ENCODE measurements at regions not wholly inside any gene's neighbourhood (a gene's known extent, or its start where the extent isn't known, plus 50 kb on each side); places are given as distances from the start of the nearest gene placed in this dataset.

DNA sequence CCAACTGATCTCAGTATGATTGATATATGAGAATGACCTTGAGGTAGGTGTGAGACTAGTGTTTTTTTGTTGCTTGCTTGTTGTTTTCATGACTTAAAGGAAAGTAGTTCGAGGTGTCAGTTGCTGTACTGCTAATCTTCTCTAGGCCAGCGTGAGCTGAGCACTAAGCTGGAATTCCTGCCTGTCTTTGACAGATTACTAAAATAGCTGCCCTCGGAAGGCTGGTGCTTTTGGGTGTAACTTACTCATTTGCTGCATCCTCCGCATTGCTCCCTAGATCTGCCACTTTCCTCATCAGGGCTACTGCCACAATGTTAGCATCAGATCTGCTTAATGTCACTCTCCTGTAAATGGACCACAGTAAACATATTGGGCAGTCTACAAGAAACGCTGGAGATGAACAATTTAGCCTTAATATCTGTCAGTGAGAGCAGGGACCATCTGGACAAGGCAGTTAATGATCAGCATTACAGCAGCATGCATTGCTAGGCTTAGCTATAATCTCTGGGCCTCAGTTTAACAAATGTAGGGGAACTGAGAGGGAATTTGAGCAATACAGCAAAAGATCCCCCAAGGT lies 106.6 kb upstream of the CDH6 start:
- TF ChIP-seq HDAC6 (IDR thresholded peaks at IDR 0.05; ENCODE audit: low read depth, low read length) = no peak
- TF ChIP-seq EGR1 (IDR thresholded peaks at IDR 0.05; ENCODE audit: borderline replicate concordance, low read depth, low read length) = no peak
- TF ChIP-seq, protein P1, sequence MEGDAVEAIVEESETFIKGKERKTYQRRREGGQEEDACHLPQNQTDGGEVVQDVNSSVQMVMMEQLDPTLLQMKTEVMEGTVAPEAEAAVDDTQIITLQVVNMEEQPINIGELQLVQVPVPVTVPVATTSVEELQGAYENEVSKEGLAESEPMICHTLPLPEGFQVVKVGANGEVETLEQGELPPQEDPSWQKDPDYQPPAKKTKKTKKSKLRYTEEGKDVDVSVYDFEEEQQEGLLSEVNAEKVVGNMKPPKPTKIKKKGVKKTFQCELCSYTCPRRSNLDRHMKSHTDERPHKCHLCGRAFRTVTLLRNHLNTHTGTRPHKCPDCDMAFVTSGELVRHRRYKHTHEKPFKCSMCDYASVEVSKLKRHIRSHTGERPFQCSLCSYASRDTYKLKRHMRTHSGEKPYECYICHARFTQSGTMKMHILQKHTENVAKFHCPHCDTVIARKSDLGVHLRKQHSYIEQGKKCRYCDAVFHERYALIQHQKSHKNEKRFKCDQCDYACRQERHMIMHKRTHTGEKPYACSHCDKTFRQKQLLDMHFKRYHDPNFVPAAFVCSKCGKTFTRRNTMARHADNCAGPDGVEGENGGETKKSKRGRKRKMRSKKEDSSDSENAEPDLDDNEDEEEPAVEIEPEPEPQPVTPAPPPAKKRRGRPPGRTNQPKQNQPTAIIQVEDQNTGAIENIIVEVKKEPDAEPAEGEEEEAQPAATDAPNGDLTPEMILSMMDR (IDR thresholded peaks at IDR 0.05; ENCODE audit: control extremely low read depth in 1 of 3, insufficient read depth in 1 of 3, low read depth in 1 of 3, low read length in 3 of 3) = no peak
- TF ChIP-seq EZH2 (IDR thresholded peaks at IDR 0.05; ENCODE audit: low read depth, low read length, severe bottlenecking) = no peak
- no peak for TF ChIP-seq KDM5A (IDR thresholded peaks at IDR 0.05; ENCODE audit: low read length)
- TF ChIP-seq TAF7 (optimal IDR thresholded peaks at IDR 0.05; ENCODE audit: borderline replicate concordance, low read depth, low read length) = no peak
- TF ChIP-seq, protein P2, sequence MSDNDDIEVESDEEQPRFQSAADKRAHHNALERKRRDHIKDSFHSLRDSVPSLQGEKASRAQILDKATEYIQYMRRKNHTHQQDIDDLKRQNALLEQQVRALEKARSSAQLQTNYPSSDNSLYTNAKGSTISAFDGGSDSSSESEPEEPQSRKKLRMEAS (IDR thresholded peaks at IDR 0.05) = no peak
- no peak for TF ChIP-seq POLR2A (IDR thresholded peaks at IDR 0.05; ENCODE audit: control extremely low read depth in 1 of 2, low read depth in 2 of 2, low read length in 2 of 2)
- no peak for TF ChIP-seq RFX5 (IDR thresholded peaks at IDR 0.05; ENCODE audit: borderline replicate concordance, low read depth, low read length)
- TF ChIP-seq, protein P3, sequence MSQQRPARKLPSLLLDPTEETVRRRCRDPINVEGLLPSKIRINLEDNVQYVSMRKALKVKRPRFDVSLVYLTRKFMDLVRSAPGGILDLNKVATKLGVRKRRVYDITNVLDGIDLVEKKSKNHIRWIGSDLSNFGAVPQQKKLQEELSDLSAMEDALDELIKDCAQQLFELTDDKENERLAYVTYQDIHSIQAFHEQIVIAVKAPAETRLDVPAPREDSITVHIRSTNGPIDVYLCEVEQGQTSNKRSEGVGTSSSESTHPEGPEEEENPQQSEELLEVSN (IDR thresholded peaks at IDR 0.05) = no peak
- TF ChIP-seq TCF12 (IDR thresholded peaks at IDR 0.05; ENCODE audit: low read depth, low read length) = no peak
- TF ChIP-seq ASH2L (IDR thresholded peaks at IDR 0.05; ENCODE audit: low read length) = no peak

Measured in H1 (cell line).